ENCODE measurements at regions not wholly inside any gene's neighbourhood (a gene's known extent, or its start where the extent isn't known, plus 50 kb on each side); places are given as distances from the start of the nearest gene placed in this dataset.

DNA sequence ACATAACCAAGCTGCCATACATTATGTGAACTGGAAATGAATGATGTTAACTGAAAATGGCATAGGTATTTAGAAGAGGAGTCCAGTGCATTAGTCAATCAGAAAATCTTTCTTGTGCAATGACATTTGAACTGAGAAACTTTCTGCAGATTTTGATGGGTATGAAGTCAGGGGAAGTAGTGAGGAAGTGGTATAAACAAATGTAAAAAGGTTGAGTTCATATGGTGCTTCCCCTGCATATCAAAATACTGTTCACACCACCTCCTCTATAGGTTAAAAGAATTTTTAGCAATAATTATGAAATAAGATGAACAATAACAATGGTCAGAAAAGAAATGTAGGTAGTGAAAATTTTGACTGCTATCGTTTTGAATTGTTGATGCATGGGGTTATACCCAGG, 800.0 kb downstream of the SLITRK6 start:
- TF ChIP-seq, protein P1, sequence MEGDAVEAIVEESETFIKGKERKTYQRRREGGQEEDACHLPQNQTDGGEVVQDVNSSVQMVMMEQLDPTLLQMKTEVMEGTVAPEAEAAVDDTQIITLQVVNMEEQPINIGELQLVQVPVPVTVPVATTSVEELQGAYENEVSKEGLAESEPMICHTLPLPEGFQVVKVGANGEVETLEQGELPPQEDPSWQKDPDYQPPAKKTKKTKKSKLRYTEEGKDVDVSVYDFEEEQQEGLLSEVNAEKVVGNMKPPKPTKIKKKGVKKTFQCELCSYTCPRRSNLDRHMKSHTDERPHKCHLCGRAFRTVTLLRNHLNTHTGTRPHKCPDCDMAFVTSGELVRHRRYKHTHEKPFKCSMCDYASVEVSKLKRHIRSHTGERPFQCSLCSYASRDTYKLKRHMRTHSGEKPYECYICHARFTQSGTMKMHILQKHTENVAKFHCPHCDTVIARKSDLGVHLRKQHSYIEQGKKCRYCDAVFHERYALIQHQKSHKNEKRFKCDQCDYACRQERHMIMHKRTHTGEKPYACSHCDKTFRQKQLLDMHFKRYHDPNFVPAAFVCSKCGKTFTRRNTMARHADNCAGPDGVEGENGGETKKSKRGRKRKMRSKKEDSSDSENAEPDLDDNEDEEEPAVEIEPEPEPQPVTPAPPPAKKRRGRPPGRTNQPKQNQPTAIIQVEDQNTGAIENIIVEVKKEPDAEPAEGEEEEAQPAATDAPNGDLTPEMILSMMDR (IDR thresholded peaks at IDR 0.05; ENCODE audit: insufficient read depth, low read depth, low read length) = no peak
- TF ChIP-seq EZH2 (IDR thresholded peaks at IDR 0.05; ENCODE audit: insufficient read depth, low read length) = no peak
- no peaks in the 10 kb centered on the region for H3K27me3 Mint-ChIP-seq (ENCODE audit: low read depth, unreplicated experiment)
- Histone ChIP-seq H3K36me3 (ENCODE audit: insufficient read depth, low read length) (no peaks in the 10 kb centered on the region), H4K20me1 (ENCODE audit: insufficient read depth, low read length) (no peaks in the 10 kb centered on the region), H2AFZ (ENCODE audit: low read depth, low read length) (no peak overlapping the region), H3K4me2 (ENCODE audit: low read length) (no peak overlapping the region), H3K9me3 (ENCODE audit: insufficient read depth, low read depth, low read length) (no peaks in the 10 kb centered on the region), H3K4me3 (ENCODE audit: insufficient read depth, low read depth, low read length) (no peak overlapping the region), H3K4me1 (ENCODE audit: insufficient read depth, low read length) (no peaks in the 10 kb centered on the region), H3K27me3 (ENCODE audit: insufficient read depth, low read length) (no peaks in the 10 kb centered on the region), H3K79me2 (ENCODE audit: insufficient read depth, low read length) (no peaks in the 10 kb centered on the region), H3K27ac (ENCODE audit: low read depth, low read length) (no peak overlapping the region), H3K9ac (ENCODE audit: low read length) (no peak overlapping the region)
- no peaks in the 10 kb centered on the region for H3K9me3 Mint-ChIP-seq (ENCODE audit: unreplicated experiment)
- DNase-seq (ENCODE audit: low read depth) (no peak), FAIRE-seq (no peak)
- no peak overlapping the region for H3K4me3 Mint-ChIP-seq (ENCODE audit: unreplicated experiment)
- H3K27ac Mint-ChIP-seq (ENCODE audit: unreplicated experiment) = no peak overlapping the region
- no peaks in the 10 kb centered on the region for H3K36me3 Mint-ChIP-seq (ENCODE audit: low read depth, unreplicated experiment)
- H3K4me1 Mint-ChIP-seq (ENCODE audit: low read depth, unreplicated experiment) = no peaks in the 10 kb centered on the region

DNA sequence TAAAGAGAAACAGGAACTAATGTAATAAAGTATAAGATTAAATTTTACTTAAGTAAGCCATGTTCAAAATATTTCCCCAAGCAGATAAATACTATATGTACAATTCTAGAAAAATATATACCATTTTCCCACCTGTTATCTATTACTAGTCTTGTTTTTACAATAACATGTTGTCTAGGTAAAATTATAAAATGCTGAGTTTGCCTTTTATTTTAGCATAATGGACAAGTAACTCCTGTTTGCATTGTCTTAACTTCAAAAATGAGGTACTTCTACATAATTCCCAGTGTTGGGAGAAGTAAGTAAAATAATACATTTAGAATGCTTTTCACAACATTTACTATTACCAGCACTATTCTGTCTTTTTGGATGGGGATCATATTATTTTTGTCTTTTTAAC, 800.5 kb downstream of the SLITRK6 start:
- Mint-ChIP-seq H3K27ac (ENCODE audit: unreplicated experiment) (no peak overlapping the region), H3K4me3 (ENCODE audit: unreplicated experiment) (no peak overlapping the region), H3K9me3 (ENCODE audit: unreplicated experiment) (no peaks in the 10 kb centered on the region), H3K4me1 (ENCODE audit: low read depth, unreplicated experiment) (no peaks in the 10 kb centered on the region), H3K27me3 (ENCODE audit: low read depth, unreplicated experiment) (no peaks in the 10 kb centered on the region), H3K36me3 (ENCODE audit: low read depth, unreplicated experiment) (no peaks in the 10 kb centered on the region)
- Histone ChIP-seq H3K27me3 (ENCODE audit: insufficient read depth, low read length) (no peaks in the 10 kb centered on the region), H2AFZ (ENCODE audit: low read depth, low read length) (no peak overlapping the region), H3K4me1 (ENCODE audit: insufficient read depth, low read length) (no peaks in the 10 kb centered on the region), H3K9ac (ENCODE audit: low read length) (no peak overlapping the region), H3K4me3 (ENCODE audit: insufficient read depth, low read depth, low read length) (no peak overlapping the region), H3K4me2 (ENCODE audit: low read length) (no peak overlapping the region), H3K9me3 (ENCODE audit: insufficient read depth, low read depth, low read length) (no peaks in the 10 kb centered on the region), H3K36me3 (ENCODE audit: insufficient read depth, low read length) (no peaks in the 10 kb centered on the region), H3K27ac (ENCODE audit: low read depth, low read length) (no peak overlapping the region), H4K20me1 (ENCODE audit: insufficient read depth, low read length) (no peaks in the 10 kb centered on the region), H3K79me2 (ENCODE audit: insufficient read depth, low read length) (no peaks in the 10 kb centered on the region)
- FAIRE-seq = no peak
- DNase-seq (ENCODE audit: low read depth) = no peak
- TF ChIP-seq, protein P1 (IDR thresholded peaks at IDR 0.05; ENCODE audit: insufficient read depth, low read depth, low read length) = no peak
- TF ChIP-seq EZH2 (IDR thresholded peaks at IDR 0.05; ENCODE audit: insufficient read depth, low read length) = no peak

DNA sequence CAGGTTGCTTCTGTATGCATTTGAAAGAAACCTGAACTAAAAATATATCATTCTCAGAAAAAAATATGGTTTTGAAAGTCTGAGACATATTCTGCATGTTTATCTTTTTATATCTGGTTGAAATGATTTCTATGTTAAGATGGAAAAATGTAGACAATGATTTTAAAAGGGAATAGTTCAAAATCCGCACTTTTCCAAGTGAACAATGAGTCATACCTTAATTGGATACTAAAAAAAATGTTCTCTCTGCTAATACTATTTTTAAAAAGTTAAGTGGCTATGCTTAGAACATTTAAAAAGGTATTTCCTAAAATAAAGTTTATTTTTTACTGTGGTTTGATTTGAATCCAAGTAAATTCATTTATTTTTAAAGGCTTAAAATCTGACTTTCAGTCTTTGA, 801.4 kb downstream of the SLITRK6 start:
- Histone ChIP-seq H3K27ac (ENCODE audit: low read depth, low read length) (no peak overlapping the region), H3K9me3 (ENCODE audit: insufficient read depth, low read depth, low read length) (no peaks in the 10 kb centered on the region), H3K4me1 (ENCODE audit: insufficient read depth, low read length) (no peaks in the 10 kb centered on the region), H3K36me3 (ENCODE audit: insufficient read depth, low read length) (no peaks in the 10 kb centered on the region), H2AFZ (ENCODE audit: low read depth, low read length) (no peak overlapping the region), H4K20me1 (ENCODE audit: insufficient read depth, low read length) (no peaks in the 10 kb centered on the region), H3K4me3 (ENCODE audit: insufficient read depth, low read depth, low read length) (no peak overlapping the region), H3K79me2 (ENCODE audit: insufficient read depth, low read length) (no peaks in the 10 kb centered on the region), H3K4me2 (ENCODE audit: low read length) (no peak overlapping the region), H3K27me3 (ENCODE audit: insufficient read depth, low read length) (no peaks in the 10 kb centered on the region), H3K9ac (ENCODE audit: low read length) (no peak overlapping the region)
- Mint-ChIP-seq H3K36me3 (ENCODE audit: low read depth, unreplicated experiment) (no peaks in the 10 kb centered on the region), H3K27me3 (ENCODE audit: low read depth, unreplicated experiment) (no peaks in the 10 kb centered on the region), H3K9me3 (ENCODE audit: unreplicated experiment) (no peaks in the 10 kb centered on the region), H3K4me3 (ENCODE audit: unreplicated experiment) (no peak overlapping the region), H3K27ac (ENCODE audit: unreplicated experiment) (no peak overlapping the region), H3K4me1 (ENCODE audit: low read depth, unreplicated experiment) (no peaks in the 10 kb centered on the region)
- no peak for FAIRE-seq
- no peak for DNase-seq (ENCODE audit: low read depth)
- TF ChIP-seq EZH2 (IDR thresholded peaks at IDR 0.05; ENCODE audit: insufficient read depth, low read length) = no peak
- TF ChIP-seq, protein P1 (IDR thresholded peaks at IDR 0.05; ENCODE audit: insufficient read depth, low read depth, low read length) = no peak

Measured in astrocyte (in vitro differentiated cells and primary cell).